GM21825 (cell line): ENCODE measurements at regions not wholly inside any gene's neighbourhood (a gene's known extent, or its start where the extent isn't known, plus 50 kb on each side); places are given as distances from the start of the nearest gene placed in this dataset.
"Not testable (repeated sequence)": the region's sequence is repeated elsewhere in the genome, so short reads cannot be mapped to it uniquely, and the experiment has no call there.

Experiments
- ATAC-seq: cut with Tn5 transposase; IDR thresholded peaks from one replicate; pipeline ENCODE4 v1.9.1; 2021; ENCODE audit warnings: mild to moderate bottlenecking, moderate library complexity; ENCODE audit not compliant: unreplicated experiment

GRCh38 chr12:131586269-131586668 lies 124.6 kb upstream of the SFSWAP start:
- no peak for ATAC-seq

- no peak for ATAC-seq
Observed at GRCh38 chr12:131586761-131587160, 124.1 kb upstream of the SFSWAP start.

- no peak for ATAC-seq
Observed at GRCh38 chr12:131587565-131587964, 123.3 kb upstream of the SFSWAP start.

GRCh38 chr12:131589221-131589897 lies 121.5 kb upstream of the SFSWAP start:
- ATAC-seq = no peak

GRCh38 chr12:131589966-131590365 lies 120.9 kb upstream of the SFSWAP start:
- ATAC-seq = no peak

GRCh38 chr12:131591136-131591535 lies 119.8 kb upstream of the SFSWAP start:
- no peak for ATAC-seq

GRCh38 chr12:131591714-131592709 lies 118.9 kb upstream of the SFSWAP start:
- no peak for ATAC-seq

GRCh38 chr12:131592972-131593371 lies 117.9 kb upstream of the SFSWAP start:
- ATAC-seq = peak; percentile 96

GRCh38 chr12:131593406-131593805 lies 117.5 kb upstream of the SFSWAP start:
- ATAC-seq = no peak

- ATAC-seq = no peak
Observed at GRCh38 chr12:131596115-131596514, 114.8 kb upstream of the SFSWAP start.

GRCh38 chr12:131597333-131597732 lies 113.6 kb upstream of the SFSWAP start:
- no peak for ATAC-seq

GRCh38 chr12:131598717-131599116 lies 112.2 kb upstream of the SFSWAP start:
- no peak for ATAC-seq

GRCh38 chr12:131599190-131600159 lies 111.4 kb upstream of the SFSWAP start:
- ATAC-seq = no peak

- ATAC-seq = no peak
Observed at GRCh38 chr12:131600160-131600532, 110.7 kb upstream of the SFSWAP start.

GRCh38 chr12:131601499-131601898 lies 109.4 kb upstream of the SFSWAP start:
- not testable (repeated sequence) for ATAC-seq

GRCh38 chr12:131603106-131603938 lies 107.6 kb upstream of the SFSWAP start:
- ATAC-seq = no peak

- no peak for ATAC-seq
Observed at GRCh38 chr12:131603939-131604795, 106.7 kb upstream of the SFSWAP start.

- ATAC-seq = no peak
Observed at GRCh38 chr12:131604859-131605258, 106.0 kb upstream of the SFSWAP start.

- no peak for ATAC-seq
Observed at GRCh38 chr12:131605304-131605829, 105.5 kb upstream of the SFSWAP start.
